ENCODE measurements at regions not wholly inside any gene's neighbourhood (a gene's known extent, or its start where the extent isn't known, plus 50 kb on each side); places are given as distances from the start of the nearest gene placed in this dataset.

DNA sequence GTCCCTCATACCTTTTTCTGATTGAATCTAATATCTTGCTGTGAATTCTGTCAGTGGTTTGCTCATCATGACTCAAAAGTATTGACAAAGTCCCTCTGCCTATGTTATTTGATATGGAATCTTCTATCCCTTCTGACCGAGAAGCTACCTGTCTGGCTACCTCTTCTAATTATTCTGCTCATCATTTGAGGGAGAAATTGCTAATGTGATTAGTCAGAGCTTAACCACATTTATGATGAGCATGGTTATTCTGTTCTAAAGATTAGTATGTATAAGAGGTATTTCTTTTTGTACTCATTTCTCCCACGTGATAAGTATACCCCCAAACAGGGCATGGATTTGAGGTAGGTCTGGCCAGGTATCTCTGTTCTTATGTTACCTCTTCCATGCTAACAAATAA is 428.4 kb upstream of the KCNMB2 start (continued):
- TF ChIP-seq PHF8 (conservative IDR thresholded peaks at IDR 0.05; ENCODE audit: low read depth, low read length), result no peak
- TF ChIP-seq CHD1 (IDR thresholded peaks at IDR 0.05; ENCODE audit: low read depth, low read length), result no peak
